ENCODE measurements at regions not wholly inside any gene's neighbourhood (a gene's known extent, or its start where the extent isn't known, plus 50 kb on each side); places are given as distances from the start of the nearest gene placed in this dataset.

- H3K4me3 ChIP-seq: no peak overlapping the region
- H3K27ac ChIP-seq: no peak overlapping the region
- no peak for TF ChIP-seq EP300 (IDR thresholded peaks at IDR 0.05)
- no peak for TF ChIP-seq CTCF (IDR thresholded peaks at IDR 0.05)
- TF ChIP-seq POLR2A (IDR thresholded peaks at IDR 0.05): no peak
- no peaks in the 10 kb centered on the region for H3K27me3 ChIP-seq
- no peak for DNase-seq (ENCODE audit: low spot score in 2 of 2)
- H3K36me3 ChIP-seq: no peaks in the 10 kb centered on the region
- peaks cover 0 to 30% (median 0%) of the 10 kb centered on the region in 4 donors for H3K9me3 ChIP-seq
- H3K4me1 ChIP-seq: no peaks in the 10 kb centered on the region
Observed at GRCh38 chr14:25615174-25615573, 565.2 kb upstream of the STXBP6 start.

DNA sequence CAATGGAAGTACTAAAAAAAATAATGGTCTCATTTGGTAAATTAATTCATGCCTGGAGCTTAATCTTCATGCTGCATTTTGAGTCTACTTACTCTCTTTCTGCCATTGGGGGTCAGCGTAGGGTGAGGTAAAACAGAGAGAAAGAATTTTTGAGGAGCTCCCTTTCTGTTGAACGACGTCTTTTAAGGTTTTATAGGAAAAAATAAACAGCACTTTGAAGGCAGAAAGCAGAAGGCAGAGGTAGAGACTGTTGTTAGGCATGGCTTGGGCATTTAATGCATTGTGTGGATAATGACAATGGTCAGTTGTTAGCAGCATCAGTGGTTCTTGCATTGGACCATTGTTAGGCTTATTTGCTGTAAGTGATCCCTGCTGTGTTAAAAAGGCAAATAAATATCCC, 557.2 kb upstream of the STXBP6 start:
- no peaks in the 10 kb centered on the region for H3K4me1 ChIP-seq
- peaks cover 0 to 7% (median 0%) of the 10 kb centered on the region in 4 donors for H3K9me3 ChIP-seq
- DNase-seq (ENCODE audit: low spot score in 2 of 2): no peak
- WGBS, 2 donors: 12 to 19% methylated on average over 3 of the region's 3 CpGs
- no peaks in the 10 kb centered on the region for H3K27me3 ChIP-seq
- no peaks in the 10 kb centered on the region for H3K36me3 ChIP-seq
- no peak for TF ChIP-seq POLR2A (IDR thresholded peaks at IDR 0.05)
- no peak for TF ChIP-seq CTCF (IDR thresholded peaks at IDR 0.05)
- TF ChIP-seq EP300 (IDR thresholded peaks at IDR 0.05): no peak
- H3K4me3 ChIP-seq: no peak overlapping the region
- H3K27ac ChIP-seq: no peak overlapping the region

GRCh38 chr14:25602106-25602505, 552.2 kb upstream of the STXBP6 start:
- no peaks in the 10 kb centered on the region for H3K36me3 ChIP-seq
- H3K9me3 ChIP-seq: peaks cover 0 to 7% (median 0%) of the 10 kb centered on the region in 4 donors
- WGBS, 2 donors: 54 to 77% methylated on average over 1 of the region's 1 CpG
- TF ChIP-seq POLR2A (IDR thresholded peaks at IDR 0.05) (no peak), EP300 (IDR thresholded peaks at IDR 0.05) (no peak), CTCF (IDR thresholded peaks at IDR 0.05) (no peak)
- H3K4me1 ChIP-seq: no peaks in the 10 kb centered on the region
- no peak overlapping the region for H3K4me3 ChIP-seq
- DNase-seq (ENCODE audit: low spot score in 2 of 2): no peak
- no peak overlapping the region for H3K27ac ChIP-seq
- no peaks in the 10 kb centered on the region for H3K27me3 ChIP-seq

GRCh38 chr14:25588751-25589150, 538.8 kb upstream of the STXBP6 start:
- no peak for TF ChIP-seq EP300 (IDR thresholded peaks at IDR 0.05)
- TF ChIP-seq CTCF (IDR thresholded peaks at IDR 0.05): no peak
- TF ChIP-seq POLR2A (IDR thresholded peaks at IDR 0.05): no peak
- no peak for DNase-seq (ENCODE audit: low spot score in 2 of 2)
- Histone ChIP-seq H3K9me3 (peaks cover 0 to 4% (median 0%) of the 10 kb centered on the region in 4 donors), H3K36me3 (no peaks in the 10 kb centered on the region), H3K27ac (no peak overlapping the region), H3K4me3 (no peak overlapping the region), H3K4me1 (no peaks in the 10 kb centered on the region), H3K27me3 (no peaks in the 10 kb centered on the region)
- 75 to 80% methylated on average over 3 of the region's 3 CpGs for WGBS, 2 donors

DNA sequence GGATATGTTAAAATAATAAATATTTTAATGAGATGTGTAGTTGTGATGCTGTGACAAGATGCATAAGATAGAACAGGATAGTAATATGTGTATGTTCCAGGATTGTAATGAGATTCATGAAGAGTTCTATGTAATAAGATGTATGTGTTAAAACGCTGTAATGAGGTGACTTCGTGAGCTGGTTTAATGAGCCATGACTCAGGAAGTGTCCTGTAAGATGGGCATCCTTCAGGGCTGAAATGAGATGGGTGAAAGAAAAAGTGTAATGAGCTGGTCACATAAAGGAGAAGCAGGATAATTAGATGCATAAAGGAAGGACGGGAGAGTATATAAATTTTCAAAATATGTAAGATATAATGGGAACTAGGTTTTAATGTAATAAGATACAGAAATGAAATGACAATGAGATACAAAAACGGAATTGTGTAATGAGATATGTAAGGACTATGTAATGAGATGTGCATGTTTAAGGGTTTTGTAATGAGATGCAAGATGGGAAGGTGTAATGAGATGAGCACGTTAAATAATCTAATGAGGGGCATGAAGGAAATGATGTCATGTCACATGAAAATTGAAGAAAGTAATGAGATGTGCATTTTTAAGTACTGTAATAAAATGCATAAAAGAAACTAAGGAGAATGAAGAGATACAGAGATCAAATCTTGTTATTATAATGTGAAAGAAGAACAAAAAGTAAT, 524.8 kb upstream of the STXBP6 start:
- TF ChIP-seq POLR2A (IDR thresholded peaks at IDR 0.05) (no peak), CTCF (IDR thresholded peaks at IDR 0.05) (no peak), EP300 (IDR thresholded peaks at IDR 0.05) (no peak)
- no peaks in the 10 kb centered on the region for H3K4me1 ChIP-seq

More for the DNA sequence above, 524.8 kb upstream of the STXBP6 start:
- H3K4me3 ChIP-seq: no peak overlapping the region
- no peak for DNase-seq (ENCODE audit: low spot score in 2 of 2)
- H3K27me3 ChIP-seq: no peaks in the 10 kb centered on the region
- H3K27ac ChIP-seq: no peak overlapping the region
- peaks cover 0 to 5% (median 2%) of the 10 kb centered on the region in 4 donors for H3K9me3 ChIP-seq
- WGBS, 2 donors: 77 to 85% methylated on average over 5 of the region's 5 CpGs
- no peaks in the 10 kb centered on the region for H3K36me3 ChIP-seq

Data from tibial nerve (tissue), 4 donors.